Ishikawa (cell line): ENCODE measurements at regions not wholly inside any gene's neighbourhood (a gene's known extent, or its start where the extent isn't known, plus 50 kb on each side); places are given as distances from the start of the nearest gene placed in this dataset.

ENCODE experiments used
- CREB1 ChIP-seq: IDR thresholded peaks from 2 replicates; pipeline ENCODE4 v1.6.1; 2012; ENCODE audit warnings: low read depth
- EGR1 ChIP-seq: IDR thresholded peaks from 2 replicates; pipeline ENCODE4 v1.6.1; 2012
- YY1 ChIP-seq: IDR thresholded peaks from 2 replicates; pipeline ENCODE4 v1.6.1; 2012; ENCODE audit warnings: low read depth
- TF ChIP-seq, protein P1 (sequence below): IDR thresholded peaks from 2 replicates; pipeline ENCODE4 v1.6.1; 2012; ENCODE audit warnings: low read depth, mild to moderate bottlenecking

DNA sequence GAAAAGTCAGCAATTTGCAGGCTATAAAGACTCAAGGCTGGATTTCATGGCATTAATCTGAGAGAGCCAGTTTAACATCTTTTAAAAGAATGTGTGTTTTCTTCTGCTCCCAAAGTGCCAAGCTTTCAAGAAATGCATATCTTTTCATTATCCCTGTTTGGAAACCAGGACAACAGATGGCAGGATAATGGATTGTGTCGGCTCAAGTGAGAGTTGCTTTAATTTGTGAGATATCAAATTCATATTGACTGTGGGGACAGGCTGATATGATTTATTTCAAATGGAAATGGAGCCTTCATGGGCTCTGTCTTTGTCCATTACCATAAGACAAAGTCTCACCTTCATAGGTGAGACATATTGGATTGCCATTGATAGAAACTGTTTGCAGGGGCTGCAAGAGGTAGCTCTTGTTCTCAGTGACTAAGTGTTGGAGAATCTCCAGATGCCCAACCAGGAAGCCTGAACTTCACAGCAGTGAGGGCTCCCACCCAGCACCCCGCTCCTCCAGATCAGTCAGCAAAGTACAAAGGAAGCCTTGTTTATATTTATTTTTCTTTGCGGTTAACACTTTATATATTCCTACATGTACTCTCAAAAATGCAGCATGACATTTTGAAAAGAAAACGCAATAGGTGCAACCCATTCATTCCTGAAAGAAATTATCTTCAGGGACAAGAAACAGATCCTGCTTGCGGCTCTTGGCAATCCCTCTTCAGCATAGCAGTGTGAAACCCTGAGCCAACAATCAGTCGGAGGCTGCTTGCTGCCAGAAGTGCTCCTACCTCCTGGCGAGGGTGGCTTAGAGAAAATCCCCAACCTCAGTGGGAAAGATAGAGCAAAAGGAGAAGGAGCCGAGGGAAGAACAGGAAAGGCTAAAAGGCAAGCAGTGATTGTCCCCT lies 65.8 kb upstream of the ATL2 start:
- TF ChIP-seq YY1 (no peak), EGR1 (no peak), CREB1 (no peak)
- TF ChIP-seq, protein P1, sequence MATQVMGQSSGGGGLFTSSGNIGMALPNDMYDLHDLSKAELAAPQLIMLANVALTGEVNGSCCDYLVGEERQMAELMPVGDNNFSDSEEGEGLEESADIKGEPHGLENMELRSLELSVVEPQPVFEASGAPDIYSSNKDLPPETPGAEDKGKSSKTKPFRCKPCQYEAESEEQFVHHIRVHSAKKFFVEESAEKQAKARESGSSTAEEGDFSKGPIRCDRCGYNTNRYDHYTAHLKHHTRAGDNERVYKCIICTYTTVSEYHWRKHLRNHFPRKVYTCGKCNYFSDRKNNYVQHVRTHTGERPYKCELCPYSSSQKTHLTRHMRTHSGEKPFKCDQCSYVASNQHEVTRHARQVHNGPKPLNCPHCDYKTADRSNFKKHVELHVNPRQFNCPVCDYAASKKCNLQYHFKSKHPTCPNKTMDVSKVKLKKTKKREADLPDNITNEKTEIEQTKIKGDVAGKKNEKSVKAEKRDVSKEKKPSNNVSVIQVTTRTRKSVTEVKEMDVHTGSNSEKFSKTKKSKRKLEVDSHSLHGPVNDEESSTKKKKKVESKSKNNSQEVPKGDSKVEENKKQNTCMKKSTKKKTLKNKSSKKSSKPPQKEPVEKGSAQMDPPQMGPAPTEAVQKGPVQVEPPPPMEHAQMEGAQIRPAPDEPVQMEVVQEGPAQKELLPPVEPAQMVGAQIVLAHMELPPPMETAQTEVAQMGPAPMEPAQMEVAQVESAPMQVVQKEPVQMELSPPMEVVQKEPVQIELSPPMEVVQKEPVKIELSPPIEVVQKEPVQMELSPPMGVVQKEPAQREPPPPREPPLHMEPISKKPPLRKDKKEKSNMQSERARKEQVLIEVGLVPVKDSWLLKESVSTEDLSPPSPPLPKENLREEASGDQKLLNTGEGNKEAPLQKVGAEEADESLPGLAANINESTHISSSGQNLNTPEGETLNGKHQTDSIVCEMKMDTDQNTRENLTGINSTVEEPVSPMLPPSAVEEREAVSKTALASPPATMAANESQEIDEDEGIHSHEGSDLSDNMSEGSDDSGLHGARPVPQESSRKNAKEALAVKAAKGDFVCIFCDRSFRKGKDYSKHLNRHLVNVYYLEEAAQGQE: no peak
